Memory B cell (primary cell): ENCODE measurements at regions not wholly inside any gene's neighbourhood (a gene's known extent, or its start where the extent isn't known, plus 50 kb on each side); places are given as distances from the start of the nearest gene placed in this dataset.

Experiments used
- ATAC-seq: fragments of 150-1000 bp; cut with Tn5 transposase; 2 replicates; pipeline ENCODE4 v1.10.0; 2021; ENCODE audit warnings: low read depth, mild to moderate bottlenecking, moderate library complexity
- DNase-seq, 2 donors: peaks; one replicate each; pipeline ENCODE4 v3.0.0; 2022; ENCODE audit warnings: low spot score in 2 of 2
- H3K27ac Mint-ChIP-seq: one replicate; pipeline ENCODE4 v1.8.0; 2022; ENCODE audit warnings: mild to moderate bottlenecking, moderate library complexity, mixed read lengths
- H3K27me3 Mint-ChIP-seq: one replicate; pipeline ENCODE4 v1.8.0; 2022; ENCODE audit warnings: mixed read lengths
- H3K36me3 Mint-ChIP-seq: one replicate; pipeline ENCODE4 v1.8.0; 2022; ENCODE audit warnings: mild to moderate bottlenecking, mixed read lengths
- H3K4me1 Mint-ChIP-seq: one replicate; pipeline ENCODE4 v1.8.0; 2022; ENCODE audit warnings: mixed read lengths
- H3K4me3 Mint-ChIP-seq: one replicate; pipeline ENCODE4 v1.8.0; 2022; ENCODE audit warnings: mild to moderate bottlenecking, moderate library complexity, mixed read lengths
- H3K9me3 Mint-ChIP-seq: one replicate; pipeline ENCODE4 v1.8.0; 2022; ENCODE audit warnings: mixed read lengths

DNA sequence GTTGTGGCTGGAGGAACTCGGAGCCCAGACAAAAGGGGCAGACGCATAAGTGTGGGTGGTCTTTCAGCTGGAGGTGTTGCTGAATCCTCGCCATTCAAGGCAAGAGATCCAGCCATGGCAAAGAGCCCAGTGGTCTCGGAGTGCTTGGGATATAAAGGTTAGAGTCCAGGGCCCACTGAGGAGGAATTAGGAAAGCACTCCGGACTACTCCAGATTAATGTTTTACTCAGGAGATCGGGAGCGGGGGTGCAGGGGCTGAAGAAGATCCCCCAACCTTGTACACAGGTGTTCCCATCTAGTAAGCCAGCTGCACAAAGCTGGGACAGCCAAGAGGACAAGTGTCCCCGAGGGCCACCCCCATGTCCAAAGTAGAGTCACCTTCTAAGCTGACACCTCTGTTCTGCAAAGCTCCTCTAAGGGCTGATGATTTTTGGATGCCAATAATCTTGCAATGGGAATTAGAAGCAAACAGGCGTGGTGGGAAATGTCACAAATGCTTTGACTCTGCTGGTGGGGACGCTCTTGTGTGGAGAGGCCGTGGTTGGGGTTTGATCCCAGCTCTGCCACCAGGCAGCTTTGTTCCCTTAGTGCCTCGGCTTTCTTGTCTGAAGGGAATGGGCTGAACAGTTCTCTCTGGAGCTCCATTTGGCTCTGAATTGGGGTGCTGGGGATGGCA lies 194.3 kb upstream of the SOX1 start:
- H3K4me3 Mint-ChIP-seq, result no peak overlapping the region
- ATAC-seq (no peak), DNase-seq (no peak)
- no peaks in the 10 kb centered on the region for H3K4me1 Mint-ChIP-seq
- no peaks in the 10 kb centered on the region for H3K36me3 Mint-ChIP-seq
- peaks cover 5% of the 10 kb centered on the region for H3K27me3 Mint-ChIP-seq
- no peak overlapping the region for H3K27ac Mint-ChIP-seq
- peaks cover 7% of the 10 kb centered on the region for H3K9me3 Mint-ChIP-seq

DNA sequence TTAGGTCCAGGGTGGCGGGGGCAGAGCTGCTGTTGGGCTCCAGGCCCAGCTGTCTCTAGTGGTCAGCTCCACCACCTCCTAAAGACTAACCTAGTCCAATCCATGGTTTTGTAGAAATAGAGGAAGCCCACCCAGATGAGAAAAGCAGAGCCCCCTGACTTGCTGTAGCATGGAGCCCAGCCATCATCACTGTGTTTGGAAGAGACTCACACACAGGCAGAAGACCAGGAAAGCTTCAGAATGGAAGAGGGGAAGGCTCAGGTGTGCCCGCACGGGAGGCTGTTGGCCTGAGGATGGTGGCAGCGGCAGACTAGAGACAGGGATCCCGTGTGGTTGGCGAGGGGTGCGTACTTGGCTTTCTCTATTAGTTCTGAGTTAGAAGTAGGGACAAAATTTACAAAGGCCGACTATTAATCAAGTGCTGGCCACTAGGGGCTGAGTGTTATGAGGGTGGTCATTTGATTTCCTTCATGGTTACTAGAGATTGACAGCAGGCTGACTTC lies 193.2 kb upstream of the SOX1 start:
- DNase-seq (no peak), ATAC-seq (no peak)
- no peaks in the 10 kb centered on the region for H3K36me3 Mint-ChIP-seq
- peaks cover 5% of the 10 kb centered on the region for H3K27me3 Mint-ChIP-seq
- no peak overlapping the region for H3K4me3 Mint-ChIP-seq
- no peak overlapping the region for H3K27ac Mint-ChIP-seq
- no peaks in the 10 kb centered on the region for H3K4me1 Mint-ChIP-seq
- H3K9me3 Mint-ChIP-seq, result no peaks in the 10 kb centered on the region

DNA sequence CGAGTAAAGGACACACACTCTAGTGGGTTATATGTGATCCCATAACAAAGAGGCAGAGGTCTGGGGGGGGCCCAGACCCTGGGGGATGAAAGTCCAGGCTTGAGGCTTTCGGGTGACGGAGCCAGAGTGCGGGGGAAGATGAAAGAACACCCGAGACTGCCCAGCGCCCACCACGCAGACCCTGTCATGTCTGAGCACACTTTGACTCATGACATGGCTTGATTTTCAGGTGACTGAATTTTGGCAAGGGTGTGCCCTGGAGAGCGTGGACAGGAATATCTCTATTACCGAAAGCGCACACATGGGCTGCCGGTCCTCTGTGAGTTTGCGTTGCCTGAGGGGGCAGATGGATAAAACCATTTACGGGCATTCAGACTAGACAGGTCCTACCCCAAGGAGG lies 192.0 kb upstream of the SOX1 start:
- DNase-seq (no peak), ATAC-seq (no peak)
- H3K27ac Mint-ChIP-seq, result no peak overlapping the region
- H3K4me1 Mint-ChIP-seq, result no peaks in the 10 kb centered on the region
- no peaks in the 10 kb centered on the region for H3K36me3 Mint-ChIP-seq
- no peaks in the 10 kb centered on the region for H3K9me3 Mint-ChIP-seq
- H3K27me3 Mint-ChIP-seq, result peaks cover 5% of the 10 kb centered on the region
- H3K4me3 Mint-ChIP-seq, result no peak overlapping the region

DNA sequence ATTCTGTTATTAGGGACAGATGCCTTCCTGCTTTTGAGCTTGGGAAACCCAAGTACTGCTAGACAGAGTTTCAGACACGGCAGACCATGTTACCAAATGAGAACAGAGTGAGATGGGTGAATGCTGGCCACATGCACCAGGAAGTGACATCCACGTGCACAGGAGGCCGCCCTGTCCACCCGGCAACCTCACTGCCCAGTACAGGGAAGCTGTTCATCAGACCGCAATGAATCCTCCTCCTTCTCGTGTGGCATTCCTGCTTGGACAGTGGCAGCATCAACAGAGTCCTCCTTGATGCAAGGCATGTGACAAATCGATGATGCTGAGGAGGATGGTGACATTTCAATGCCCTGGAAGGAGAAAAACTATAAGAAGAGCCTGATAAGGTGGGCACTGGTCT lies 191.0 kb upstream of the SOX1 start:
- Mint-ChIP-seq H3K4me3 (no peak overlapping the region), H3K27ac (no peak overlapping the region), H3K4me1 (no peaks in the 10 kb centered on the region), H3K36me3 (no peaks in the 10 kb centered on the region), H3K27me3 (peaks cover 5% of the 10 kb centered on the region), H3K9me3 (no peaks in the 10 kb centered on the region)
- DNase-seq, result no peak
- ATAC-seq, result no peak

DNA sequence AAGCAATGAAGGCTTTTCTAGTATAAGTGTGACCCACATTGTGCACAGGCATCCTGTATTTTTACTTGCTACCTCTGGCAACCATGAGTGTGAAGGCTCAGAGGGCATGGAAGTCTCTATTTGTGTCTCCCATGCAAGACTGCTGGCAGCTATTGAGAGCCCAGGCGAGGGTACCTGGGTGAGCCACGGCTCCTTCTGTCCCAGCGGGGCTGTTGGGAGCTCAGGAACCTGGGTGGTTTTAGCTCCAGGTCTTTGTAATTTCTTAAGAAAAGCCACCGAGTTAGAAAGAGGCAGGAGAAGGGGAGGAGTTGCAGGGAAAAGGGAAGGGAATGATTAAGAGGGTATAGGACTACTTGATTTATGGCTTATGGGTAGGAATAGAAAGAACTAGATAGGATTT lies 190.4 kb upstream of the SOX1 start:
- no peak for DNase-seq
- Mint-ChIP-seq H3K4me3 (no peak overlapping the region), H3K27ac (no peak overlapping the region), H3K27me3 (peaks cover 5% of the 10 kb centered on the region), H3K9me3 (no peaks in the 10 kb centered on the region), H3K36me3 (no peaks in the 10 kb centered on the region), H3K4me1 (no peaks in the 10 kb centered on the region)
- no peak for ATAC-seq

DNA sequence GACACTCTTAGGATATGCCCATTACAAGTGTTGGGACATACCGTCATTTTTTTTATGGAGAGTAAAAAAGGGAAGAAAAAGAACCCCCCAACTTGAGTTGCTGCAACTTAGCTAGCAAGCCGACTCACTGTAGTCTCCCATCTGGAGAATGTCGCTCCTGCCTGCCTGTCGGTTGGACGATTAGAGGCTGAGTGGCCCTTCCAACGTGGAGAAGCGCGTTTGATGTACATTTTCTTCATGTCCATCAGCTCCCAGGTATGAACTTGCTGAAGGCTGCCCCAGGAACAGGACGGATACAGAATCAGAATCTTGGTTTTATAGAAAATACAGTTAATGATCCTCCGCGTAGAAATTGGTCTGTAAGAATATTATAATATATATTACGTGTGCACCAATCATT lies 189.0 kb upstream of the SOX1 start:
- no peaks in the 10 kb centered on the region for H3K36me3 Mint-ChIP-seq

DNA sequence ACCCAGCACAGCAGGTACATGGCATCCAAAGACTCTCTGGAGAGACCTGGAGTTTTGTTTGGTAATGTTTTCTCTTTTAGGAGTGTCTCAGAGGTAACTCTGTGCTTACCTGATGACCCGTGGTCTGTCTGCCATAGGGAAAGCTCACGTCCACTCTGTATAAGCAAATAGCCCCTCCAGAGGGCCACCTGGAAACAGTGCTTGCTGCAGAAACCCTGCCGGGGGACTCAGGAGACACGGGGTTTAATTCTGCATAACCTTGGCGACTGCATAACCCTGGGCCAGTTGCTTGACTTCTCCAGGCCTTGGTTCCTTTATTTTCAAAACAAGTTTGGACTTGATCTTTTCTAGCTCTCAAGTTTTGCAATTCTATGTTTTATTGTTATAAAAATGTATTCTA lies 187.2 kb upstream of the SOX1 start:
- no peak overlapping the region for H3K4me3 Mint-ChIP-seq
- no peak for DNase-seq
- no peak overlapping the region for H3K27ac Mint-ChIP-seq
- H3K36me3 Mint-ChIP-seq, result no peaks in the 10 kb centered on the region
- no peaks in the 10 kb centered on the region for H3K9me3 Mint-ChIP-seq
- no peaks in the 10 kb centered on the region for H3K4me1 Mint-ChIP-seq
- ATAC-seq, result no peak
- H3K27me3 Mint-ChIP-seq, result peaks cover 2% of the 10 kb centered on the region

More for the DNA sequence above, 189.0 kb upstream of the SOX1 start:
- peaks cover 7% of the 10 kb centered on the region for H3K27me3 Mint-ChIP-seq
- ATAC-seq (no peak), DNase-seq (no peak)
- no peaks in the 10 kb centered on the region for H3K4me1 Mint-ChIP-seq
- no peak overlapping the region for H3K4me3 Mint-ChIP-seq
- no peaks in the 10 kb centered on the region for H3K9me3 Mint-ChIP-seq
- no peak overlapping the region for H3K27ac Mint-ChIP-seq

DNA sequence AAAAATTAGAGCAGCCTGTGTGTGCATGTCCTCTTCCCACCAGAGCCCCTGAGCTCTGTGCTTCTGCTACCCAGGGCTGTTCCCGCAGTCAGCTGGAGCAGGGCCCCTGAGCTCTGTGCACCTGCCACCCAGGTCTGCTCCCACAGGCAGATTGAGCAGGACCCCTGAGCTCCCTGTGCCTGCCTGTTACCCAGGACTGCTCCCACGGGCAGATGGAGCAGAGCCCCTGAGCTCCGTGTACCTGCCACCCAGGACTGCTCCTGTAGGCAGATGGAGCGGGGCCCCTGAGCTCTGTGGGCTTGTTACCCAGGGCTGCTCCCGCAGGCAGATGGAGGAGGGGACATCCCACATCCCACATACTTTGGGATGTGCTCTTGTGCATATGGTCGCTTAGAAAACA lies 186.8 kb upstream of the SOX1 start:
- DNase-seq (no peak), ATAC-seq (no peak)
- no peaks in the 10 kb centered on the region for H3K4me1 Mint-ChIP-seq
- no peaks in the 10 kb centered on the region for H3K9me3 Mint-ChIP-seq
- H3K4me3 Mint-ChIP-seq, result no peak overlapping the region
- no peak overlapping the region for H3K27ac Mint-ChIP-seq
- H3K27me3 Mint-ChIP-seq, result peaks cover 2% of the 10 kb centered on the region
- no peaks in the 10 kb centered on the region for H3K36me3 Mint-ChIP-seq

DNA sequence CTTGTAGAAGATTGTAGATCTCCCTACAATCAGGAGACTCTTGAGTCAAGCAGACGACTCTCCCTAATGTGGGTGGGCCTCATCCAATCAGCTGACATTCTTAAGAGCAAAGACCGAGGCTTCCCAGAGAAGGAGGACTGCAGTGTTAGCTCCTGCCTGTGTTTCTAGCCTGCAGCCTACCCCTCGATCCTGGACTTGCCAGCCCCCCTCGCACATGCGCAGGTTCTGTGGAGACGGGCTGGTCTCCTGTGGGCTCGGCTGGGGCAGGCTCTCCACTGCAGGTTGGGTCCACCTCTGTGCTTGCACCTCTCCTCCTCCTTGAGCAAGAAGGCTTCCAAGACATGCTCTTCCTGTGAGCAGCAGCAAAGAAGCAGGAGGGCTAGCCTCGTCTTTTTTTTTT lies 185.2 kb upstream of the SOX1 start:
- DNase-seq, result no peak
- no peak for ATAC-seq
- H3K27me3 Mint-ChIP-seq, result peaks cover 2% of the 10 kb centered on the region
- H3K4me3 Mint-ChIP-seq, result no peak overlapping the region
- H3K4me1 Mint-ChIP-seq, result no peaks in the 10 kb centered on the region
- no peak overlapping the region for H3K27ac Mint-ChIP-seq
- no peaks in the 10 kb centered on the region for H3K36me3 Mint-ChIP-seq
- H3K9me3 Mint-ChIP-seq, result no peaks in the 10 kb centered on the region

DNA sequence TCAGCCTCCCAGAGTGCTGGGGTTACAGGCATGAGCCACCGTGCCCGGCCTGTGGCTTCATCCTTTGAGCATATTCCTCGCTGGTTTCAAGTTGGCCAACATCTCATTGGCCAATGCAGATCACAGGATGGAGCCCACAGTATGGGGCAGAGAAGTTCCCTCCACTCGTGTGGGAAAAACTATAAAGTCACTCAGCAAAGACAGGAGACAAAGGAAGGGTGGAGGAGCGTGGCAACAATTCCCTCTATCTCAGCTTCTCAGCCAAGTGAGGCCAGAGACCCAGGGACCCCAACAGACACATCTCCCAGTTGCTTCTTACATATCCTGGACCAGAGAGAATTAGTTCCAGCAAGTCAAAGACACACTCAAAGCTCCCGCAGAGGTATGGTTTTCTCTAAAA lies 184.6 kb upstream of the SOX1 start:
- ATAC-seq (no peak), DNase-seq (no peak)
- Mint-ChIP-seq H3K27me3 (peaks cover 2% of the 10 kb centered on the region), H3K36me3 (no peaks in the 10 kb centered on the region), H3K9me3 (no peaks in the 10 kb centered on the region), H3K27ac (no peak overlapping the region), H3K4me3 (no peak overlapping the region), H3K4me1 (no peaks in the 10 kb centered on the region)

DNA sequence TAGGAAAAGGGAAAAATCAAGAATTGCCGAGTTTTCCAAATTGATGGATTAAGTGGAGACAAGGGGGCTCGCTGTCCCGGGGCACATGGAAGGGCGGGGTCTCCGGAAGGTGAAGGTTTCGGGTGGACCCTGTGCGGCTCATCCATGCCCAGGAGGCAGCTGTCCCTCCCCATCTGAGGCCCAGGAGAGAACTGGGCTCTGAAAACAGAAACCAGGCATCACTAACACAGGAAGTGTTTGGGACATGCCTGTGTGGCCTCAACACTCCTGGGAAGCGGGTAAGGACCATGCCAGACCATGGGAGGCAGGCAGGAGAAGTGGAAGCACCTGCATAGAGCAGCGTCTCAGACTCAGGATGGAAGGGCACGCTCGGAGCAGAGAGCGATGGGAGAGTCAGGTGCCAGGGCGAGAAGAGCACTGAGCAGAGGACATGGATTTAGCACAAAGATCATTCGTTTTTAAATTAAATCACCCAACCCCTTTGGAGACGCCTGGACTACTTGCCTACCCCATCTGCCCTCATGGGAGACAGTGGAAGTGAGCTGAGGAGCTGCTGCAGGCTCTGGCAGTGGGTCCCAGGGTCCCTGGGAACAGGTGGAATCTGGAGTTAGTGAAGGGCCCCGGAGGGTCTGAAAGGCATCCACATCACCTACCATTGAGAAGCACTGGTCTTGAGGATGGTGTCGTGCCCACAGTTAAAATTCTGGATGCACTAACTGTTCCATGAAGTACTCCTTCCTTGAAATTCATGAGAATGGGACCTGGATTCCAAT lies 183.2 kb upstream of the SOX1 start:
- Mint-ChIP-seq H3K27ac (no peak overlapping the region), H3K4me1 (no peaks in the 10 kb centered on the region), H3K36me3 (no peaks in the 10 kb centered on the region), H3K27me3 (peaks cover 2% of the 10 kb centered on the region), H3K9me3 (no peaks in the 10 kb centered on the region), H3K4me3 (no peak overlapping the region)
- DNase-seq (no peak), ATAC-seq (no peak)

DNA sequence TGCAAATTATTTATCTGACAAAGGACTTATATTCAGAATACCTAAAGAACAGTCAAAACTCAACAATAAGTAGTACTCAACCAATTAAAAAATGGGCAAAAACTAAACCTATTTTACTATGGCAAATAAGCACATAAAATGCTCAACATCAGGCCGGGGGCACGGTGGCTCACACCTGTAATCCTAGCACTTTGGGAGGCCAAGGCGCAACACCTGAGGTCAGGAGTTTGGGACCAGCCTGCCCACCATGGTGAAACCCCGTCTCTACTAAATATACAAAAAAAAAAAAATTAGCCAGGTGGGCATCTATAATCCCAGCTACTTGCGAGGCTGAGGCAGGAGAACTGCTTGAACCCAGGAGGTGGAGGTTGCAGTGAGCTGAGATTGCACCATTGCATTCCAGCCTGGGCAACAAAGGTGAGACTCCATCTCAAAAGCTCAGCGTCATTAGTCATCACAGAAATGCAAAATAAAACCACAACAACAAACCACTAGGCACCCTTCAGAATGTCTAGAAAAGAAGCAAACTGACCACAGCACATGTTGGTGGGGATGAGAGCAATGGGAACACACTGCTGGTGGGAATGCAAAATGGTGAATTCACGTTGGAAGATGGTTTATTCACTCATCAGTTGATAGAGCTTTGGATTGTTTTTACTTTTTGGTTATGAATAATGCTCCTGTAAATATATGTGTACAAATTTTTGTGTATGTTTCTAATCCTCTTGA lies 180.6 kb upstream of the SOX1 start:
- H3K27ac Mint-ChIP-seq, result no peak overlapping the region
- ATAC-seq (no peak), DNase-seq (no peak)
- H3K27me3 Mint-ChIP-seq, result peaks cover 2% of the 10 kb centered on the region
- H3K4me3 Mint-ChIP-seq, result no peak overlapping the region
- H3K36me3 Mint-ChIP-seq, result no peaks in the 10 kb centered on the region
- peaks cover 3% of the 10 kb centered on the region for H3K9me3 Mint-ChIP-seq
- H3K4me1 Mint-ChIP-seq, result no peaks in the 10 kb centered on the region

DNA sequence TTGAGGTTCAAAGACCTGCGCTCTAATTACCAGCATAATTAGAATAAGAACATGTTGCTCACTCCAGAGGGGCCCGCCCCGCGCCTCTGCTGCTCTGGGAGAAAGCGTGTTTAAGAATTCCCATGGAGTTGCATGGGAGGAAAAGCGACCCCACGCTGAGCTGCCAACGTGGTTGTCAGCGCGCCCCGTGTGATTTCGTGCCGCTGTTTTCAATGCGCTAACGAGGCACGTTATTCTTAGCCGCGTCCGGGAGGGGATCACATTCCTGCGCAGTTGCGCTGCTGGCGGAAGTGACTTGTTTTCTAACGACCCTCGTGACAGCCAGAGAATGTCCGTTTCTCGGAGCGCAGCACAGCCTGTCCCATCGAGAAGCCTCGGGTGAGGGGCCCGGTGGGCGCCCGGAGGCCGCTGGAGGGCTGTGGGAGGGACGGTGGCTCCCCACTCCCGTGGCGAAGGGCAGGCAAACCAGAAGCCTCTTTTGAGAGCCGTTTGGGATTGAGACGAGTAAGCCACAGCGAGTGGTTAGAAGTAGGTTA lies 173.8 kb upstream of the SOX1 start:
- no peaks in the 10 kb centered on the region for H3K4me1 Mint-ChIP-seq
- DNase-seq (no peak), ATAC-seq (no peak)
- no peak overlapping the region for H3K27ac Mint-ChIP-seq
- no peak overlapping the region for H3K4me3 Mint-ChIP-seq
- H3K36me3 Mint-ChIP-seq, result no peaks in the 10 kb centered on the region
- peaks cover 12% of the 10 kb centered on the region for H3K27me3 Mint-ChIP-seq
- peaks cover 5% of the 10 kb centered on the region for H3K9me3 Mint-ChIP-seq
